Suppressor macrophage treated with lipopolysaccharide for 4 hours (primary cell): ENCODE measurements at regions not wholly inside any gene's neighbourhood (a gene's known extent, or its start where the extent isn't known, plus 50 kb on each side); places are given as distances from the start of the nearest gene placed in this dataset.

Experiments used
- DNase-seq: peaks from one replicate; pipeline ENCODE4 v3.0.0-alpha.2; 2020

DNA sequence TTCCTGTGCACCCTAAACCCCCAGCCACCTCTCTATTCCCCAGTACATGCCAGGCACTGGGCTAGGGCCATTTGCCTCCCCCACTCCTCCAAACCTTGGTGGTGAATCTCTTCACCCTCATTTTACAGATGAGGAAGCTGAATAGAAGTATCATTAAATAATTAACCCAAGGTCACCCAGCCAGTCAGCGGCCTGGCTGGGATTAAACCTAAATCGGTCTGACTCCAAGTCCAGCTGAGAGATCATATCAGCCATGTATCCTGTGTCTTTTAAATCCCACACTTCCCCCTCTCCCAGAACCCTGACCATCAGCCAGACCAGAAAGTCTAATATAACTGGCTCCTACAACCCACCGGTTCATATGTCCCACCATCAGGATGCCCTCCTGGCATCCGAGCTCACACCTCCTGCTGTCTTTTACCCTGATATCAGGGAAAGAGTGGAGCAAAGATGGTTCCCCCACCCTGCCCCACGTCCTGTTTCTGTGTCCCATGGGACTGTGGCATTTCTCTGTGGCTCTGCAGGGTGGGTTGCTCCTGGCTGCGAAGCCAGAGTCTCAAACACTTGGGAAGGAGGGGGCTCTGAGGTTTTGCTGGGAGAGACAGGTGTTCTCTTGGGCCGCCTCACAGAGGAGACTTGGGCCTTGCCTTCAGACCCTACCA lies 145.3 kb downstream of the VEGFA start:
- no peak for DNase-seq

DNA sequence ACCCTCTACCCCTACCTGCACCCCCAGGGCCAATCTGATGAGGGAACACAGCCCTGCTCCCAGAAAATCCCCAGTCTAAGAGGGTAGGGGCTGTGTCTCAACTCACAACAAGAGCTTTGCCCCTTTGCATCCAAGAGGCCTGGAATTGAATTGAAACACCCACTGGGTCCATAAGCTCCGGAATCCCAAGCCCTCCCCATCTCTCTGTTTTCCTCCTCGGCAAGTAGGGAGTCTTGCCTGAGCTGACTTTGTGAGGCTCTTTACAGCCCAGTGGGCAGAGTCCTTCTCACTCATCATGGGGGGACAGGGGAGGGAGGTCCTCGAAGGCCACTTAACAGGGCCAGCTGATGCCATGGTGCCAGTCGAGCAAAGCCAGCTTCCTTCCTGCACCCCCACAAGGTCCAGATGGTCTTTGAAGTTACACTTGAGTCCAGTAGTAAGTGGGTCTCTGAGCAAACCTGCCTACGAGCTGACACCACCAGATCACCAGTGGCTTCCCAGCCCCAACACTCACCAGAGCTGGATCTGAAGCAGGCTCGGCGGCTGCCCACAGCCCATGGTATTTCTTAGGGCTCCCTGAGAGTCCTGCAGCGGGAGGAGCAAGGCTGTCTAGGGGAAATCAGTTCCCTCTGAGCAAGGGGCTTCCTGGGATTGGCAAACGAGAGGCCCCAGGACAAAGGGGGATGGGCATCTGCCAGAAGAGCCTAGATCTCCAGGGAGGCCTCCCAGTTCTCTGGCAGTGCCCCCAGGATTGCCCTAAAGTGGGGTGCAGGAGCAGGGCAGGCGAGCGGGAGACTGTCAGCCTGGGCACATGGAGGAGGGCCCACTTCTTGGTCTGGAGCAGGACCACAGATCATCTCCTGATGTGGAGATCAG lies 144.5 kb downstream of the VEGFA start:
- no peak for DNase-seq

DNA sequence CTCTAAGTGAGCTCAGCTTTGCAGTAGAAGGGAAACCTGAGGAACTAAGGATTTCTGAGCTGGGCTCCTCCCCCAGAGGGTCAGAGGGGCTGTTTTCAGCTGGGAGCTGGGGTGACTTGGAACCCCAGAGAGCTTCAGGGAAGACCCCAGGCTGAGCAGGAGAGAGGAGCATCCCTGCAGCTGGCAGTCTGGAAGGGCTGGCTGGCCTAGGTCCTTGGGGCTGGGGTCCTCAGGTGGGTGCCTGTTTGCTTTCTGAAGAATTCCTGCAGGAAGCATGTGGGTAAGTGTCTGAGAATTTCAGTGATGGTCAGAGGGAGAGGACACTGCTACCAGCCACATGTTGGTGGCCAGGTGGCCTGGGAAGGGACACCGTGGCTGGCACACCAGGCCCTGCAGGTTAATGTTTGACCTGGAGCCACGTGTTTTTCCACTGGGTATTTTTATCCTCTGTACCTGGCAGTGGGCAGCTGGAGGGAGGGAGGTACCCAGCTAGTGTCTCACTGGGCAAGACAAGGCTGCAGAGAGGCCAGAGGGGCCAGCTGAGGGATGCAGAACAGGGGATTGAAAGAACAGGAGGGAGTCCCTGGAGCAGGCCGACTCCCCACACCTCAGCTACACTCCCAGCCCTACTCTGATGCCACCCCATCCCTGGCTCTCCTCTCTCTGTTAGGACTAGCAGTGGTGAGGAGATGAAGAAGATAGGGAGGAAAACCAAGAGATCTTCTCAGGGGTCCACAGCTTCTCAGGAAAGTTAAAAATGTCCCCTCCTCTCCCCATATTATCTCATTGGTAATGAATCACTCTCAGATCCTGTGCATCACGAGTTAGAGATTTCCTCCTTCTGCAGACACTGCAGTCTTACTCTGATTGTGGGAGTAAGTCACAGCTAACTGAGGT lies 143.6 kb downstream of the VEGFA start:
- peak; percentile 47 for DNase-seq

DNA sequence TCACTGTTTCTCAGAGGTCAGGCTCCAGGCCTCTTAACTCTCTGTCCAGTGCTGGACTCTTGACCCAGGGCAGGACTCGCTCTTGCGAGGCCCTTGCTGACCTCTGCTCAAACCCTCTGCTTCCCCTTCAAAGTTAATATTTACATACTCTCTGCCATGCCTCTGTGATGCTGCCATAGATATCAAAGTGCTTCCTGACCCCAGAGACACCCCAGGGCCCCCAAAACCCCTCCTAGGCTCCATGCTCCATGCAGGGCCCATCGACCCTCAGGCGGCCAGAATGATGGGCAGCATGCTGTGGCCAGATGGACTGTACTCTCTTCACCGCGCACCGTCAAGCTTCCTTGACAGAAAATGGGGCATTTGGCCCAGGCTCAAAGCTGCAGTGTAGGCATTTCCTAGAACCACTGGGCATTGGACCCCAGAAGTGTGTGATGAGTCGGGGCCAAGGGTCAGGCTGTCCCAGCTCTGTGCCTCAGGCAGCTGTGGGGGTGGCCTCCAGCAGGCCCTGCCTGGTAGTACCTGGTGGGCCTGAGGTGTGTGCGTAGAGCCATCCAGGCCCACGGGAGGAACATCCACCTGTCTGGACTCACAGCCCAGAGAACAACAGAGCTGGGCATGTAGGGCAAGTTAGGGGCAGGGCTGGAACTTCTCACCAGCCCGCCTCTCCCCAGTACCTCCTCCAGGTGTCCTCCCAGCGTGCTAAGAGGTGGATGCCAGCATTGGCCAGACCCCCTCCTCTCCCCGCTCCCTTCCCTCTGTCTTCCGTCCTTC lies 142.8 kb downstream of the VEGFA start:
- no peak for DNase-seq

DNA sequence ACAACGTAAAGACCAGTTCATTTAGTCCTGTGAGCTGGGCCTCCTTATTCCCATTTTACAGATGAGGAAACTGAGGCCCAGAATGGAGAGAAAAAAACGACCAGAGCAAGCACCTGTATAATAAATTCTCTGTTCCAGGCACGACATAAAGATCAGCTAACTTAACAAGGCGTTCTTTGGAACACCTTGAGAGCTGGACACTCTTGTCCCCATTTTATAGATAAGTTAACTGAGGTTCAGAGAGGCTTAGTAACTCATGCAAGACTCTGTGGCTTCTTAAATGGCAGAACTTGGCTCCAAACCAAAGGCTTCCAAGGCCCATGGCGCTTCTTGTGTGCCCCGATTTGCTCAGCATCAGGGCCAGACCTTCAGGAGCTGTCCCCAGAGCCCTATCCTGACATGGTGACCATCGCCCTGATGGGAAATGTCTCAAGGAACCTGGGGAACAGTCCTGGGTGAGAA lies 142.1 kb downstream of the VEGFA start:
- DNase-seq: no peak

DNA sequence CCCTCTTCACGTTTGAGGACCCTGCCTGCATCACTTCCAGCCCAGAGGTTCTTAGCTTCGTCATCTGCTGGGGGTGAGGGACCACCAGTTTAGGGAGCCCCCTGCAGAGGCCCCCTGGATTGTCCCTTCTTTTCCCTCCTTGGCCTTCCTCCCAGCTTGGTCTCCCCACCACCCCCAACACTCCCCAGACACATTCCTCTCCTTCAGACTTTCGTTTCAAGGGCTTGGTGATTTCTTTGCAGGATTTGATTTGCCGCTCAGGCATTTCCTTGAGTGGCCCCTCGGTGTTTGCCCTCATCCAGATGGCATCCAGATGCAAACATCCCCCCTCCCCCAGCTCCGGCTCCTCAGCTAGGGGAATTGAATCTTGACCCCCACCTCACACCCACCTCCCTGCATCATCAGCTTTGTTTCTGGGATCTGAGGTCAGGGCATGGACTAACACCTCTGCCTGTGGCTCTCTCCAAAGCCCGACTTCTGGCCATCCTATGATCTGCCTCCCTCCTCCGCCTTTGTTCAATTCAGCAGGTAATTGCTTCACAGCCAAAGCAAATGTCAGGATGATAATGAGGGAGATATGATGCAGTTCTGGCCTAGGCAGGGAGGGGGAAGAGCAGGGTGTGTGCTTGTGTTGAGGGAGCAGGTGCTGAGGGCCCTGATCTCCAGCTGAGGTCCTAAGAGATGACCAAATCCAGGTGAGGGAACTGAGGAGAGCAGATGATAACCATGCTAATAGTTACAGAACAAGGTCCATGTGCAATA lies 141.5 kb downstream of the VEGFA start:
- no peak for DNase-seq

DNA sequence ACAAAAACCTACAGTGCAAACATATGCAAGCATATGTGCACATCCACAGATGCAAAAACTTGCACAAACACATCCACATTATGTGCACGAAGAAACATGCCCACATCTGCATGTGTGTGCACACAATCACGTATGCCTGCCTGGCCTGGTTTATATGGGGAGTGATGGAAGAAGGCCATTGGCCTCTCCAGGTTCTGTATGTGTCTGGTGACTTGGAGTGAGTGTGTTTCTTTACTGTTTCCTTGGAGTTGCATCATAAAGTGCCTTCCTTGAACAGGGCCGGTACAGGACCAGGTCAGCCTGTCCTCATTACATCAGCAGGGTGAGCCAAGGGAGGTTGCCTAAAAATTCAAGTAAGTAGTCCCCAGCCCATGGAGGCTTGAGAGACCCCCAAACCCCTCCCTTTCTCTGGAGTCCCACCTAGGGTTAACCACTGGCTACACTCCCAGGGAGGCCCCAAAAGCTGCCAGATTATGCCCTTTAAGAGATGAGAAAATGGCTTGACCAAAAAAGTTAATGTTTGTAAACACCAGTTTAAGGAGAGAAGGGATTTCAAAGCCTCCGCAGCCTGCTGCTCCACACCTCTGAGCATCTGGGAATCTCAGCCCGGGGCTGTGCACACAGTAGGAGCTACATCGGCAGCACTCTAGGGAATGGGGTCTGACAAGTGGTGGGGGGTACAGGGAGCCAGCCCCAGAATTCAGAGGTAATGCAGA lies 140.8 kb downstream of the VEGFA start:
- no peak for DNase-seq

DNA sequence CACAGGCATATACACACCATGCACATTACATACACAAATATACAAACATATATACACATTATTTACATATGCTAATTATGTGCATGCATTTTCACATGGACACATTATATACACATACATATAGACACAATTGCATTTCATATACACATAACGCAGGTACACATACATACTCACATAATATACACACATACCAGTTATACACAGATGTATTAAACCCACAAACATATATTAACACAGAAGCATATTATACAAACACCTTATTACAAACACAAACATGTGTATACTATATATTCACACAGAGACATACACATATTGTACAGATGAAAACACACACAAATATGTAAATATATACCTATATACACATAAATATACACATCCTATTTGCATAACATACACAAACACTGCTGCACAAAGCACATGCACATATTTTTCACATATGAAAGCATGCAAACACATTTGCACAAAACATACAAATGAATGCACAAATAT lies 140.2 kb downstream of the VEGFA start:
- DNase-seq: no peak

DNA sequence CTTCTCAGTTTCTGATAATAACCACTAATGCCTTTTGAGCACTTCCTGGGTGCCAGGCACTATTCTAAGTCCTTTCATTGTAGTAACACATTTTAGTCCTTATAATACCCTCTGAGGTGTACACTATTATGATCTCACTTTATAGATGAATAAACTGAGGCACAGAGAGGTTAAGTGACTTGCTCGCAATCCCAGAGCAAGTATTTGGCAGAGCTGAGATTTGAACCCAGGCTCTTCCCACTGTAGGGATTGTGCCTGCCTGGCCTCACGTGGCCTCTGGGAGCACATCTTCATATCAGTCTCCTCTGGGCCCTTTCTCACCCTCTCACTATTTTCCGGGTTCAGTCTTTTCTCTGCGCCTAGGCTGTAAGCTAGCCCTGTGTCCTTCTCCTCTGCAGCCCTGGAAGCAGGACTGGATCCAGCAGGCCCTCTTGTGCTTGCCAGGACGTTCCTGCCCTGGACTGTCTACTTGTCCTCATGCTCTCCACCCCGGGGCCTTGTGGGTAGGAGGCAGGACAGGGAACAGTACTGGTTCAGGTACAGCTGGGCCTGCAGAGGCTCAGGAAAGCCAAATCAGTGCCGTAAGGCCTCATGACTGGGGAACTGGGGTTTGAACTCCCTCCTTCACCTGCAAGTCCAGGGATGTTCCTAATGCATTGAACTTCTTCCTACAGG lies 139.6 kb downstream of the VEGFA start:
- DNase-seq: no peak

DNA sequence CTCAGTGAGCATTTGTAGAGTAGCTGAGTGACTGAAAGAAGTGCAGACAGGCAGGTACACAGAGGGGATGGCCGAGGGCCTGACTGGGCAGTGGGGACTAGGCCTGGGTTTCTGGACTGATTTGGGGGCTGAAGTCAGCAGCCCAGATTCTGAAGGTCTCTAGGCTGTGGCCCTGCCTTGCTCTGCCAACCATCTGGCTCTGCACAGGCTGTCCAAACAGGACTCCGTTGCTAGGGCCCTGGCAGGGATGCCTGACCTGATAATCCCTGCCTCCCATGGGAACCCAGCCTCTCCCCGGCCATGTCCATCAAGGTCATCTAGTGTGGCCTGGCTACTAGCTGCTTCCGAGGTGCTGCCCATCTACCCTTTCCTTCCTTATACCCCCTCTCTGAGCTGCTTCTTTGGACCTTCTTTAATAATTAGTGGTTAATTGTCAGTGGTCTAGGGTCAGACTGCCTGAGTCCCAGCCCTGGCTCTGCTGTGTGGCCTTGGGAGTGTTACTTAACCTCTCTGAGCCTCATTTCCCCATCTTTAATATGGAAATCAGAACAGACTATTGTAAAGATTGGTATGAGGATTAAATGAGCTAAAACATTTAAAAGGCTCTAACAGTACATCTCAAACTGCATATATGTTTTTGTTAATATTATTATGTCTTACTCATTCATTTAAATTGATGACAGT lies 137.9 kb downstream of the VEGFA start:
- DNase-seq: no peak

DNA sequence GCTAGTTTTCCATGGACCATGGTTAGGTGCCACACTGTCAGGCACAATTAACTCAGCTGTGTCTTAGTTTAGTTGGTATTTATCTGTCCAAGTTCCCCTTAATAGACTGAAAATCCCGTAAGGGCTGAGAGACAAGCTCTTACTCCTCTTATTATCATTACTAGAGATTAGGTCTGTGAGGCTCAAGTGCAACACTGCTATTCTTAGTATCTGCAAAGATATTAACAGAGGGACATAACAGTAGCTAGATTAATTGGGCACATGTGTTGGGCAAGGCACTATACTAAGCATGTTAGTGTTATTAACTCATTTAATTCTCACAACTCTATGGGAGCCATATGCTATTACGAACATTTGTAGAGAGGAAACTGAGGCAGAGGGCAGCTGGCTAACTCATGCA lies 137.3 kb downstream of the VEGFA start:
- no peak for DNase-seq

DNA sequence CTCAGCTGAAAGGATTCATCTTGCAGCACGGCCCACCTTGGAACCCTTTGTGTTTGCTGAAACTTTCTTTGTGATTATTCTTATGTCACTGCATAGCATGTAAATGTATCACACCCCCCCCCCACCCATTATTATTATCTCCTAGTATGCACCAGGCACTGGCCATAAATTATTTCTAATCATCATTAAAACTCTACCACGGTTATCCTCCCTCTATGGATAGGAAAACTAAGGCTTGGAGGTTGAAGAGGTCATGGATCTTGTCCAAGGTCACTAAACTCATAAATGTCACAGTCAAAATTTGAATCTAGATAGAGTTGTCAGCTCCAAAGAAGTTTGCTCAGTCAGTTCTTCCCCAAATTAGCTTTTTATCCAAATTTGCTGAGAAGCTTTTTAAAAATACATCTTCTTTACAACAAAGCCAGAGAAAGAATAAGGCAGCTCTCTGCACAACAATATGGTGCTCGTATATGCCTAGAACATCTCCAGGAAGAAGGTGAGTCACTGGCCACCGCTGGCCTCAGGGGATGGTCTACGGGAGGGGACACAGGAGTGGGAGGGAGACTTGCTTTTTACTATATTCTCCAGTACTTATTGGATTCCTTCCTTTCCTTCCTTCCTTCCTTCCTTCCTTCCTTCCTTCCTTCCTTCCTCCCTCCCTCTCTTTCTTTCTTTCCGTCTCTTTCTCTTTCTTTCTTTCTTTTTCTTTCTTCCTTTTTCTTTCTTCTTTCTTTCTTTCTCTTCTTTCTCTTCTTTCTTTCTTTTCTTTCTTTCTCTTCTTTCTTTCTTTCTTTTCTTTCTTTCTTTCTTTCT lies 134.5 kb downstream of the VEGFA start:
- no peak for DNase-seq

DNA sequence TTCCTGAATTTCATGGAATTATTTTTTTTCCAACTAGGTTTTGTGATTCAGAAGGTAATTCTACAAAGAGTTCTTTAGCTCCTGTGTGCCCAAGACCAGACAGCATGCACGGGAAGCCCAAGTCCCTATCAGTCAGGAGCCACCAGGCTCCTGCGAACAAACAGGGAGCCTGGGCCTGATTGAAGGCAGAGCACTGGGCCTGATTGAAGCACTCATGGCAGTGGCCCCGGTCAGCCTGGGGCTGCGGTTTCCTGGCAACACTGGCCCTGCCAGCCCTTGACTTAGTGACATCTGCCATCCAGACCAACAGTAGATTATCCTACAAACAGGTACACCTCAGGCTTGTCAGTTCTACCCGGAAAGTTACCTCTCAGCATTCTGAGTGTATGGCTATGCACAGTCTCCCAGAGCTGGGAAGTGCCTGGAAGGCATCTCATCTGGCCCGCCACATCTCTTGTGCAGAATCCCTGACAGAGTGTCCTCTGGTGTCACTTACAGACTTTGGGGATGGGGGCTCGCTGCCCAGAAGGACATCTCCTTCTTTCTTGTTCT lies 133.8 kb downstream of the VEGFA start:
- DNase-seq: no peak

DNA sequence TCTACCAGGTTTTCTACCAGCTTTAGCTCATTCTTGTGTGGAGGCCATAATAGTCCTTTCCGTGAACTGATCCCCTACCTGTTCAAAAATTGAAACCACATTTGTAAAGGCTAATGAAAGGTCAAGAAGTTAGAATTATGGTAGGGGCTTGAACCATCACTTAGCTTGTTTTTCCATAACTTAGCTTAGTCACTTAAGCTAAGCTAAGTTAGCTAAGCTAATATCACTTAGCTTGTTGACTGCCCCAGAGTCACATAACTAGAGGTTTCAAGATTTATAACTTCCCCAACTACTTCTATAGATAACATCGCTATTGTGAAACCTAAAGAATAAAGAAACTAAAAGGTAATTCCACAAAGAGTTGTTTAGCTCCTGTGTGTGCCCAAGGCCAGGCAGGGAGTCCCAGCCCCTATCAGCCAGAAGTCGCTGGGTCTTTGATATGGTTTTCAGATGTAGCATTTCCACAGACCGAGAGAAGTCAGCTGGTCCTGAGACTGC lies 131.8 kb downstream of the VEGFA start:
- no peak for DNase-seq

DNA sequence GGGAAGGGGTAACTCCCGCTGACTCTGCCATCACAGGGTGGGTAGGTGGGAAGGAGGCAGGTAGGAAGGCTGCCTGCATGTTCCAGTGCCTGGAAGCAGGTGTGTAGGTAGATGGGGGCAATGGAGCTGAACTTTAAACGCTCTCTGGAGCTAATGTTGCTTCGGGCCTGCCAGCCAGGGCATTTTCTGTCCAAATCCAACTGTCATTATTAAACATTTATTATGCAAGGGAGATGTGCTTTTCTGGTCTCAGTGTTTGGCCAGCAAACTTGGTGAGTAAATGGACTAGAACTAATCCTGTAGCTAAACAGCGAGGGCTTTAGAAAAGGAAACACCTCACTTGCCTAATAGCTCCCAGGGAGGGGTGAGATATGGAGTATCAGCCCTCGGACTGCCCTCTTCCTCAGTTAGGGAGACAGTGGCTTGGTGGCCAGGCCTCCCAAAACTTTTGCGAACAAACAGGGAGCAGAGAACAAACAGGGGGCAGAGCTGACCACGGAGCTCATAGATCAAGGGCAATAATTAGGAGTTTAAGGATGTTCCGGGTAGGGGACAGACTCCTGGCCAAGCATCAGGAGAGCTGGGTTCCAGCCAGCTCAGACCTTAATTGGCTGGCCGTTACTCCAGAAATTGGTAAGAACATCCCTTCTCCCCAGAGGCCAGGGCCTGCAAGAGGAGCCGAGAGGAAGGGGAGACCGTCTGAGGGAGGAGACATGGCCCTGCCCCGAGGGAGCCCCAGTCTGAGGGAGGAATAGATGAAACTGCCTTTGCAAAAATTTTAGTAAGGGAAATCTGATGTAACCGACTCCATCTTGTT lies 131.1 kb downstream of the VEGFA start:
- DNase-seq: no peak

DNA sequence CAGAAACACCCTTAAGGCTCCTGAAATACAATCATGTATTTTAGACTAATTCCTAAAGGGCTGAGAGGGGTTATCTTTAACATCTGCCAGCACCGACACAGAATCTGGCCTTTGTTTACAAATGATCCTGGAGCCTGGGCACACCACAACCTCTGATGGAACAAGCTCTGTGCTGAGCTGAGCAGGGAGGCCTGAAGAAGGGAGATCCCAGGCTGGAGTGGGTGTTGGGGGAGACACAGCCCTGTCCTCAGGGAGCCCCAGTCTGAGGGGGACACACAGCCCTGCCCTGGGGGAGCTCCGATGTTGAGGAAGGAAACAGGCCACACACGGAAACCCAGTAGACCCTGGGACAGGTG lies 130.5 kb downstream of the VEGFA start:
- no peak for DNase-seq

DNA sequence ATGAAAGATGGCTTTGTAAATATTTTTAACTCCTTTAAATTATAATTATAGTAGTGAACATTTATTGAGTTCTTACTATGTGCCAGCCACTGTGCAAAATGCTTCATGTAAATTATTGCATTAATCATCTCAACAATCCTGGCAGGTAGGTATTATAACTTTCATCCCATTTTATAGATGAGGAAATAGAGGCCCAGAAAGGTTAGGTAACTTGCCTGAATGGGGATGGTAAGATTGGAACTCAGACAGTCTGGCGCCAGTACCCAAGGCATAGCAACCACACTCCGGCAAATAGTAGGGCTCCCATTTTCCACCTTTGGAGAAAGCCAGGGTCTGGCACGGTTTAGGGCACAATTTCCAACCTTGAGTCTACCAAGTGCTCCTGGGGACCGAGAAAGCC lies 129.8 kb downstream of the VEGFA start:
- DNase-seq: no peak
